WTC11 (cell line): ENCODE measurements at regions not wholly inside any gene's neighbourhood (a gene's known extent, or its start where the extent isn't known, plus 50 kb on each side); places are given as distances from the start of the nearest gene placed in this dataset.

Source experiments
- ATAC-seq: fragments of 200-7000 bp; cut with Tn5 transposase; 2 replicates; pipeline ENCODE4 v1.10.0; 2021; ENCODE audit warnings: mild to moderate bottlenecking, moderate library complexity
- CTCF ChIA-PET: fragments of 300-600 bp; sonication (Branson Sonifier 250); formaldehyde crosslinking; loops from one replicate; lab custom pipeline; 2021; ENCODE audit warnings: antibody characterized with exemption; lab: Charles Lee
- POLR2A ChIA-PET: fragments of 350-600 bp; sonication (Branson Sonifier 250); formaldehyde crosslinking; loops from one replicate; lab custom pipeline; 2021; ENCODE audit warnings: antibody characterized with exemption; lab: Charles Lee
- DNase-seq: peaks from one replicate; pipeline ENCODE4 v3.0.0; 2021; ENCODE audit warnings: low spot score
- H3K27ac Mint-ChIP-seq: 2 replicates; pipeline ENCODE4 v1.8.0; 2021; ENCODE audit warnings: mixed read lengths
- H3K27me3 Mint-ChIP-seq: 2 replicates; pipeline ENCODE4 v1.8.0; 2021; ENCODE audit warnings: low read depth, mild to moderate bottlenecking, moderate library complexity, mixed read lengths
- H3K36me3 Mint-ChIP-seq: 2 replicates; pipeline ENCODE4 v1.8.0; 2021; ENCODE audit warnings: mixed read lengths
- H3K4me1 Mint-ChIP-seq: 2 replicates; pipeline ENCODE4 v1.8.0; 2022; ENCODE audit warnings: mixed read lengths
- H3K4me3 Mint-ChIP-seq: 2 replicates; pipeline ENCODE4 v1.8.0; 2021; ENCODE audit warnings: mild to moderate bottlenecking, moderate library complexity, mixed read lengths
- H3K9me3 Mint-ChIP-seq: 2 replicates; pipeline ENCODE4 v1.8.0; 2021; ENCODE audit warnings: mixed read lengths
- ARID4B ChIP-seq: sonication (generic); formaldehyde crosslinking; IDR thresholded peaks from 2 replicates; pipeline ENCODE4 v1.8.0; 2023; ENCODE audit warnings: missing genetic modification reagents, mild to moderate bottlenecking, borderline replicate concordance
- ATF1 ChIP-seq: sonication (generic); formaldehyde crosslinking; IDR thresholded peaks from 2 replicates; pipeline ENCODE4 v1.8.1; 2023; ENCODE audit warnings: mild to moderate bottlenecking, moderate library complexity, missing genetic modification reagents
- ATF3 ChIP-seq: sonication (generic); formaldehyde crosslinking; conservative IDR thresholded peaks from 2 replicates; pipeline ENCODE4 v1.8.1; 2022; ENCODE audit warnings: mild to moderate bottlenecking, missing genetic modification reagents
- E2F1 ChIP-seq: sonication (generic); formaldehyde crosslinking; IDR thresholded peaks from 2 replicates; pipeline ENCODE4 v1.8.0; 2022; ENCODE audit warnings: mild to moderate bottlenecking, missing genetic modification reagents
- EMX1 ChIP-seq: fragments of 250-450 bp; sonication (Bioruptor Pico); IDR thresholded peaks from 2 replicates; pipeline ENCODE4 v1.8.0; 2021; ENCODE audit warnings: mild to moderate bottlenecking
- GABPB1 ChIP-seq: sonication (generic); formaldehyde crosslinking; IDR thresholded peaks from 2 replicates; pipeline ENCODE4 v1.8.1; 2023; ENCODE audit warnings: mild to moderate bottlenecking, missing genetic modification reagents
- HMGA2 ChIP-seq: fragments of 250-450 bp; sonication (Bioruptor Pico); IDR thresholded peaks from 2 replicates; pipeline ENCODE4 v1.4.0; 2021; ENCODE audit warnings: mild to moderate bottlenecking, moderate library complexity
- MYBL2 ChIP-seq: sonication (generic); formaldehyde crosslinking; IDR thresholded peaks from 2 replicates; pipeline ENCODE4 v1.8.1; 2023; ENCODE audit warnings: mild to moderate bottlenecking, moderate library complexity, missing genetic modification reagents
- NR2C2 ChIP-seq: sonication (generic); formaldehyde crosslinking; IDR thresholded peaks from 2 replicates; pipeline ENCODE4 v1.8.0; 2022; ENCODE audit warnings: mild to moderate bottlenecking, missing genetic modification reagents
- TEAD4 ChIP-seq: sonication (generic); formaldehyde crosslinking; IDR thresholded peaks from 2 replicates; pipeline ENCODE4 v1.8.0; 2022; ENCODE audit warnings: mild to moderate bottlenecking, missing genetic modification reagents
- TP53 ChIP-seq: sonication (generic); formaldehyde crosslinking; IDR thresholded peaks from 2 replicates; pipeline ENCODE4 v1.8.1; 2023; ENCODE audit warnings: mild to moderate bottlenecking, missing genetic modification reagents
- USF2 ChIP-seq: sonication (generic); formaldehyde crosslinking; IDR thresholded peaks from 2 replicates; pipeline ENCODE4 v1.8.1; 2023; ENCODE audit warnings: mild to moderate bottlenecking, missing genetic modification reagents, moderate library complexity
- ZBTB43 ChIP-seq: sonication (generic); formaldehyde crosslinking; IDR thresholded peaks from 2 replicates; pipeline ENCODE4 v1.8.1; 2023; ENCODE audit warnings: mild to moderate bottlenecking, missing genetic modification reagents
- ZMAT4 ChIP-seq: fragments of 250-450 bp; sonication (Bioruptor Pico); IDR thresholded peaks from 2 replicates; pipeline ENCODE4 v1.9.0; 2021; ENCODE audit warnings: mild to moderate bottlenecking
- ZNF219 ChIP-seq: sonication (generic); formaldehyde crosslinking; IDR thresholded peaks from 2 replicates; pipeline ENCODE4 v1.8.0; 2023; ENCODE audit warnings: missing genetic modification reagents, mild to moderate bottlenecking, borderline replicate concordance
- ZNF232 ChIP-seq: sonication (generic); formaldehyde crosslinking; IDR thresholded peaks from 2 replicates; pipeline ENCODE4 v1.8.0; 2022; ENCODE audit warnings: mild to moderate bottlenecking, missing genetic modification reagents
- ZNF416 ChIP-seq: fragments of 250-450 bp; sonication (Bioruptor Pico); IDR thresholded peaks from 2 replicates; pipeline ENCODE4 v1.9.0; 2021; ENCODE audit warnings: mild to moderate bottlenecking, inconsistent platforms
- ZNF532 ChIP-seq: fragments of 250-450 bp; sonication (Bioruptor Pico); IDR thresholded peaks from 2 replicates; pipeline ENCODE4 v1.9.0; 2021; ENCODE audit warnings: mild to moderate bottlenecking, borderline replicate concordance
- ZSCAN18 ChIP-seq: fragments of 250-450 bp; sonication (Bioruptor Pico); IDR thresholded peaks from 2 replicates; pipeline ENCODE4 v2.1.2; 2022; ENCODE audit warnings: mild to moderate bottlenecking, moderate library complexity

GRCh38 chr13:104006625-104007075 lies 940.4 kb upstream of the SLC10A2 start (continued):
- no peak for TF ChIP-seq ARID4B (CRISPR knock-in tag)
- no peak for TF ChIP-seq TP53 (CRISPR knock-in tag)
- TF ChIP-seq ZNF219 (CRISPR knock-in tag), result no peak
- TF ChIP-seq HMGA2 (CRISPR knock-in tag), result no peak
- no peak for TF ChIP-seq ZBTB43 (CRISPR knock-in tag)

GRCh38 chr13:104004572-104004971 lies 938.4 kb upstream of the SLC10A2 start:
- POLR2A ChIA-PET, result no interaction called here
- H3K27me3 Mint-ChIP-seq, result no peaks in the 10 kb centered on the region
- H3K36me3 Mint-ChIP-seq, result no peaks in the 10 kb centered on the region
- H3K27ac Mint-ChIP-seq, result no peak overlapping the region
- no peak for ATAC-seq
- no peak overlapping the region for H3K4me3 Mint-ChIP-seq
- TF ChIP-seq MYBL2, result no peak
- no peak for TF ChIP-seq NR2C2 (CRISPR knock-in tag)
- no peak for TF ChIP-seq ATF1
- no peak for TF ChIP-seq ZNF232
- TF ChIP-seq E2F1 (CRISPR knock-in tag), result no peak
- TF ChIP-seq ZNF416 (CRISPR knock-in tag), result no peak
- no peak for TF ChIP-seq ZMAT4 (CRISPR knock-in tag)
- no peak for TF ChIP-seq HMGA2 (CRISPR knock-in tag)
- no peak for TF ChIP-seq ATF3 (CRISPR knock-in tag)
- no peak for TF ChIP-seq USF2 (CRISPR knock-in tag)
- TF ChIP-seq ZNF532 (CRISPR knock-in tag), result no peak
- no peak for TF ChIP-seq EMX1 (CRISPR knock-in tag)
- no peak for TF ChIP-seq TEAD4 (CRISPR knock-in tag)
- no peak for TF ChIP-seq ZSCAN18 (CRISPR knock-in tag)
- TF ChIP-seq GABPB1, result no peak
- no peak for DNase-seq
- H3K9me3 Mint-ChIP-seq, result no peaks in the 10 kb centered on the region
- CTCF ChIA-PET, result no interaction called here
- peaks cover 2% of the 10 kb centered on the region; the same call in 1 of the 2 replicates for H3K4me1 Mint-ChIP-seq
